ENCODE measurements at regions not wholly inside any gene's neighbourhood (a gene's known extent, or its start where the extent isn't known, plus 50 kb on each side); places are given as distances from the start of the nearest gene placed in this dataset.

- DNase-seq (ENCODE audit: low read depth), result no peak
- TF ChIP-seq, protein P1, sequence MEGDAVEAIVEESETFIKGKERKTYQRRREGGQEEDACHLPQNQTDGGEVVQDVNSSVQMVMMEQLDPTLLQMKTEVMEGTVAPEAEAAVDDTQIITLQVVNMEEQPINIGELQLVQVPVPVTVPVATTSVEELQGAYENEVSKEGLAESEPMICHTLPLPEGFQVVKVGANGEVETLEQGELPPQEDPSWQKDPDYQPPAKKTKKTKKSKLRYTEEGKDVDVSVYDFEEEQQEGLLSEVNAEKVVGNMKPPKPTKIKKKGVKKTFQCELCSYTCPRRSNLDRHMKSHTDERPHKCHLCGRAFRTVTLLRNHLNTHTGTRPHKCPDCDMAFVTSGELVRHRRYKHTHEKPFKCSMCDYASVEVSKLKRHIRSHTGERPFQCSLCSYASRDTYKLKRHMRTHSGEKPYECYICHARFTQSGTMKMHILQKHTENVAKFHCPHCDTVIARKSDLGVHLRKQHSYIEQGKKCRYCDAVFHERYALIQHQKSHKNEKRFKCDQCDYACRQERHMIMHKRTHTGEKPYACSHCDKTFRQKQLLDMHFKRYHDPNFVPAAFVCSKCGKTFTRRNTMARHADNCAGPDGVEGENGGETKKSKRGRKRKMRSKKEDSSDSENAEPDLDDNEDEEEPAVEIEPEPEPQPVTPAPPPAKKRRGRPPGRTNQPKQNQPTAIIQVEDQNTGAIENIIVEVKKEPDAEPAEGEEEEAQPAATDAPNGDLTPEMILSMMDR (IDR thresholded peaks at IDR 0.05; ENCODE audit: insufficient read depth, low read depth, low read length, missing control alignments), result no peak
- H3K4me3 ChIP-seq (ENCODE audit: low read depth, low read length), result no peak overlapping the region
Measured at GRCh38 chr6:134706806-134707205, 243.1 kb downstream of the ALDH8A1 start.

DNA sequence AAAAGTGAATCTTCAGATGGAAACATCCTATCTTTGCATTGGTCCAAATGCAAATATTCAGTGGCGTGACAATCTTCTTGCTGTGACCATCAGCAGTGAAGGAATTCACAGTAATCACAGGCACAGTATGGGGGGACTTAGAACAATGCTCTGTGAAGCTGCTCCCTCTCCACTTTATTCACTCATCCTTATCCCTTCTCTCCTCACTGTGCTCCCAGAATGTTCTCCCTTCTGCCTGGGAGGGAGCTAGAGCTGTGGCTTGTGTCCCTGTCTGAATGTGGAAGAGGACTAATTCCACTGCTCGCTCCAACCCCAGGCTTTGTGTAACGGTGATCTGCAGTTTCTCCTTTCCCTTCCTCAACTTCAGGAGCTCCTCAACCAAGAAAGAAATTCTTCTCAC is 243.7 kb downstream of the ALDH8A1 start:
- H3K4me3 ChIP-seq (ENCODE audit: low read depth, low read length), result no peak overlapping the region
- no peak for DNase-seq (ENCODE audit: low read depth)
- TF ChIP-seq, protein P1 (IDR thresholded peaks at IDR 0.05; ENCODE audit: insufficient read depth, low read depth, low read length, missing control alignments), result no peak

- TF ChIP-seq, protein P1 (IDR thresholded peaks at IDR 0.05; ENCODE audit: insufficient read depth, low read depth, low read length, missing control alignments), result no peak
- H3K4me3 ChIP-seq (ENCODE audit: low read depth, low read length), result no peak overlapping the region
- no peak for DNase-seq (ENCODE audit: low read depth)
Measured at GRCh38 chr6:134703206-134703605, 246.7 kb downstream of the ALDH8A1 start.

DNA sequence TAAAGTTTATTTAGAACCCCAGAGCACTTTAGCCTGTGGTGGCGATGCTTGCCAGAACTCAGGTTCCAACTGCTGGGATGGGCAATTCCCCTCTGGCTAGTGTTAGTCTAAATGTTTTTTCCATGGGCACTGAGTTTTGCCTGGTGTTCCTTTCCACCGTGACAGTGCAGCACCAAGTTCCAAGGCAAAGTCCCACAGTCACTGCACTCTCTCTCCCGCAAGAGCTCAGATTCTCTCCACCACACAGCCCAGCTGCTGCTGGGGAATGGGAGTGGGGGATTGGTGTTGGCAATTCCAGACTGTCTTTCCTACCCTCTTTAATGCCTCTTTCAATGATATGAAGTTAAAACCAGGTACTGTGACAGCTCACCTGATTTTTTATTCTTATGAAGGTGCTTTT is 247.6 kb downstream of the ALDH8A1 start:
- no peak overlapping the region for H3K4me3 ChIP-seq (ENCODE audit: low read depth, low read length)
- TF ChIP-seq, protein P1 (IDR thresholded peaks at IDR 0.05; ENCODE audit: insufficient read depth, low read depth, low read length, missing control alignments), result no peak
- DNase-seq (ENCODE audit: low read depth), result no peak

- no peak overlapping the region for H3K4me3 ChIP-seq (ENCODE audit: low read depth, low read length)
- DNase-seq (ENCODE audit: low read depth), result no peak
- TF ChIP-seq, protein P1 (IDR thresholded peaks at IDR 0.05; ENCODE audit: insufficient read depth, low read depth, low read length, missing control alignments), result no peak
Measured at GRCh38 chr6:134701301-134701700, 248.6 kb downstream of the ALDH8A1 start.

- no peak for DNase-seq (ENCODE audit: low read depth)
- H3K4me3 ChIP-seq (ENCODE audit: low read depth, low read length), result no peak overlapping the region
- TF ChIP-seq, protein P1 (IDR thresholded peaks at IDR 0.05; ENCODE audit: insufficient read depth, low read depth, low read length, missing control alignments), result no peak
Measured at GRCh38 chr6:134698228-134698627, 251.7 kb downstream of the ALDH8A1 start.

GRCh38 chr6:134692008-134692407 is 257.9 kb downstream of the ALDH8A1 start:
- H3K4me3 ChIP-seq (ENCODE audit: low read depth, low read length), result no peak overlapping the region
- DNase-seq (ENCODE audit: low read depth), result no peak
- TF ChIP-seq, protein P1 (IDR thresholded peaks at IDR 0.05; ENCODE audit: insufficient read depth, low read depth, low read length, missing control alignments), result no peak
